ENCODE measurements at regions not wholly inside any gene's neighbourhood (a gene's known extent, or its start where the extent isn't known, plus 50 kb on each side); places are given as distances from the start of the nearest gene placed in this dataset.

DNA sequence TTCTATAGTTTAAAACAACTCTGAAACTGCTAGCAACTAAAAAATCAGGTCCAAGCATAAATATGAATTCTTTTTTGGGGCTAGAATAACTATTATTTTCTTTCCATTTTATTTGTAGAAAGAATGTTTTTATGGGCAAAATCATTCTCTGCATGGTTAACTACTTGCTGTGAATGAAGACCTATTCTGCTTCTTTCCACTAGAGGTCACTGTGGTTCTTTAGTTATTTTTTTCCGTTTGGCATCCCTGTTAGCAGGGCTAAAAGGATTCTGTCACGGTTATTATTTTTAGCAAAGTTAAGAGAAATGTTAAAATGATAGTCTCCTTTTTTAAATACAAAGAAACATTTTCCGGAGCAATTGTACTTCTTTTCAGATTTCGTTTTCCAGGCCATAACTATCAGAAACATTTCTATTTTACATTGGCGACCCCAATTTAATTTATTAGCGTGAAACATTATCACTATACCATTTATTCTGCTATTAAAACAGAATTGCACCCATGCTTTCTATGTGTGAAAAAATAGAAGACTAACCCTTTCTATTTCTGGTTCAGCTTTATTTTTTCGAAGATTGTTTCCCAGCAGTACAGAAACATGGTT, 404.8 kb downstream of the ATP23 start:
- no peak for TF ChIP-seq EZH2phosphoT487 (IDR thresholded peaks at IDR 0.05; ENCODE audit: borderline replicate concordance, low read length)
- TF ChIP-seq, protein P1, sequence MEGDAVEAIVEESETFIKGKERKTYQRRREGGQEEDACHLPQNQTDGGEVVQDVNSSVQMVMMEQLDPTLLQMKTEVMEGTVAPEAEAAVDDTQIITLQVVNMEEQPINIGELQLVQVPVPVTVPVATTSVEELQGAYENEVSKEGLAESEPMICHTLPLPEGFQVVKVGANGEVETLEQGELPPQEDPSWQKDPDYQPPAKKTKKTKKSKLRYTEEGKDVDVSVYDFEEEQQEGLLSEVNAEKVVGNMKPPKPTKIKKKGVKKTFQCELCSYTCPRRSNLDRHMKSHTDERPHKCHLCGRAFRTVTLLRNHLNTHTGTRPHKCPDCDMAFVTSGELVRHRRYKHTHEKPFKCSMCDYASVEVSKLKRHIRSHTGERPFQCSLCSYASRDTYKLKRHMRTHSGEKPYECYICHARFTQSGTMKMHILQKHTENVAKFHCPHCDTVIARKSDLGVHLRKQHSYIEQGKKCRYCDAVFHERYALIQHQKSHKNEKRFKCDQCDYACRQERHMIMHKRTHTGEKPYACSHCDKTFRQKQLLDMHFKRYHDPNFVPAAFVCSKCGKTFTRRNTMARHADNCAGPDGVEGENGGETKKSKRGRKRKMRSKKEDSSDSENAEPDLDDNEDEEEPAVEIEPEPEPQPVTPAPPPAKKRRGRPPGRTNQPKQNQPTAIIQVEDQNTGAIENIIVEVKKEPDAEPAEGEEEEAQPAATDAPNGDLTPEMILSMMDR (IDR thresholded peaks at IDR 0.05; ENCODE audit: low read depth, low read length, poor library complexity, severe bottlenecking): peak; percentile 70

Measured in DOHH2 (cell line).